NCI-H146 treated with DMSO at 0.1 percent for 48 hours (cell line): ENCODE measurements at regions not wholly inside any gene's neighbourhood (a gene's known extent, or its start where the extent isn't known, plus 50 kb on each side); places are given as distances from the start of the nearest gene placed in this dataset.
"Not testable (repeated sequence)": the region's sequence is repeated elsewhere in the genome, so short reads cannot be mapped to it uniquely, and the experiment has no call there.

ENCODE experiments used
- DNase-seq: peaks from one replicate; lab custom pipeline; 2025; ENCODE audit not compliant: unreplicated experiment; lab: John Stamatoyannopoulos, UW

DNA sequence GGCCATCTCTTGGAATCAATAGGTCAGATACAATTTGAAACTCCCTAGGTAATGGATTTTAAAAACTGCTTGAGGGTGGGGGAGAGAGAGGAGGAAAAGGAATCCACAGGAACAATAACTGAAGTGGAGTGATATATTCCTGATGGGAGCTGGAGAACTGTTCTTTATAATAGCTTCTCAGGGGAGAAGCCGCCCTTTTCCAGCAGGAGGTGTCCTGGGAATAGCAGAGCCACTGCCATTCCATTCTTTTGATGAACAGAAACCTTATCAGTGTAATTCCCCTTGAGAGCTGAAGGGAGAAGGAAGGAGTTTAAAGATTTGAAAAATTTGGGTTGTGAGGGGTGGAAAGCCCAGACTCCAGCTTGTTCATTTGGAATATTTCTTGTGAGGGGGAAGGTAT lies 504.9 kb upstream of the DPH6 start:
- no peak for DNase-seq

DNA sequence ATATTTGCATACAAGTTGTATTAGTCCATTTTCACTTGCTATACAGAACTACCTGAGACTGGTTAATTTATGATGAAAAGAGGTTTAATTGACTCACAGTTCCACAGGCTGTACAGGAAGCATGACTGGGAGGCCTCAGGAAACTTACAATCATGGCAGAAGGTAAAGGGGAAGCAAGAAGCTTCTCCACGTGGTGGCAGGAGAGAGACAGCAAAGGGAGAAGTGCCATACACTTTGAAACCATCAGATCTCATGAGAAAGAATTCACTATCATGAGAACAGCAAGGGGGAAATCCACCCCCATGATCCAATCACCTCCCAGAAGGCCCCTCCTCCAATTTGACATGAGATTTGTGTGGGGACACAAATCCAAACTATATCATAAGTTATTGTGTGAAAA lies 506.7 kb upstream of the DPH6 start:
- not testable (repeated sequence) for DNase-seq

GRCh38 chr15:36053746-36054145 lies 507.8 kb upstream of the DPH6 start:
- DNase-seq, result no peak

GRCh38 chr15:36059596-36059995 lies 513.6 kb upstream of the DPH6 start:
- DNase-seq, result no peak

DNA sequence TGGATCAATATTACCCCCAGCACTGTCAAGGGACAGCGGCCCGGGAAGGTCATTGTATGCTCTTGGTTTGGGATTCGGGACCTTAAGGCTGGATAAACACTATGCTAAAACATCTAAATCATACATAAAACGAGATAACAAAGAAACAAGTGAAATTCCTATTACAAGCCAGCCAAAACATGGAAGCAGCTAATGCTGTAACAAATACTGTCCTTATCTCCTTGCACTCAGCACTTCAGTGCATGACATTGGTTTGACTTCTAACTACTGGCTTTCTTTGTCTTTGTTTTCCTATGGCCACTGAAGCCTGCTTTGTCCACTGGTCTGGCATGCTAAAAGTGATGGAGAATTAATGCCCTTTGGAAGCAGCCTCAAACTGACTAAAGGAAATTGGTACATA lies 516.4 kb upstream of the DPH6 start:
- no peak for DNase-seq

DNA sequence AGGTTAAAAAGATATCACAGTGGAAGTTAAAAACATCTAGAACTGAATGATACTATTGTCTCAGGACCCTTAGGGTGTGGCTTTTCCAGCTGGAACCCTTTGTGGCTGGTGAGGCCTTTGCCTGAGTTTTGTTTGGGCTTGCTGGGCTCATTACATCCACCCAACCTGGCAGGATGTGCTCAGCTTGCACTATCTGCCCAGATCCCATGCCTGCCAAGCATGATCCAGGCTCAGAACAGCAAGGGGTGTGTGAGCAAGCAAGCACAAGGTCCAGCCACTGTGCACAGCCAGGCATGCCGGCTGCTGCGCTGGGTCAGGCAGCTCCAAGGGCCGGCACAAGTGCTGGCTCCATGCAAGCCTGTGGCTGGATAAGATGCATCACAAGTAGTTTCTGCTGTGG lies 512.7 kb upstream of the CDIN1 start:
- DNase-seq, result no peak

GRCh38 chr15:36067483-36068274 lies 511.7 kb upstream of the CDIN1 start:
- no peak for DNase-seq

- no peak for DNase-seq
These were observed 504.1 kb upstream of the CDIN1 start for GRCh38 chr15:36075333-36075732.

DNA sequence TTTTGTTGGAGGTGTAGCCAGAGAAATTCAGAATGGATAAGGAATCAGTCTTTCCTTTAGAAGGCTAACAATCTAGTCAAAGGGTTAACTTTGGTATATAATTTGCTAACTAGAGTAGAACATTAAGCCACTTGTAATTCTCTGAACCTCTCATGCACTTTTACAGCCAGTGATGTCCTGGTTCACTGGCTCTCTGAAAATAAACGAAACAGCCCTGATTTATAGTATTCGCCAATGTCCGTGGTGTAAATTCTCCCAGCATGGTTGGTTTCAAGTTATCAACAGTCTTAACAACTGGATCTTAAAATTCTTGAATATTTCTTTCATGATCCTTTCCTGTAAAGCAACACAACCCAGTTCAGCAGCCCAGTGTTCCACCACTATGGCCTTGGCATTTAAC lies 500.4 kb upstream of the CDIN1 start:
- DNase-seq, result no peak

- DNase-seq, result no peak
These were observed 498.7 kb upstream of the CDIN1 start for GRCh38 chr15:36080759-36081158.

DNA sequence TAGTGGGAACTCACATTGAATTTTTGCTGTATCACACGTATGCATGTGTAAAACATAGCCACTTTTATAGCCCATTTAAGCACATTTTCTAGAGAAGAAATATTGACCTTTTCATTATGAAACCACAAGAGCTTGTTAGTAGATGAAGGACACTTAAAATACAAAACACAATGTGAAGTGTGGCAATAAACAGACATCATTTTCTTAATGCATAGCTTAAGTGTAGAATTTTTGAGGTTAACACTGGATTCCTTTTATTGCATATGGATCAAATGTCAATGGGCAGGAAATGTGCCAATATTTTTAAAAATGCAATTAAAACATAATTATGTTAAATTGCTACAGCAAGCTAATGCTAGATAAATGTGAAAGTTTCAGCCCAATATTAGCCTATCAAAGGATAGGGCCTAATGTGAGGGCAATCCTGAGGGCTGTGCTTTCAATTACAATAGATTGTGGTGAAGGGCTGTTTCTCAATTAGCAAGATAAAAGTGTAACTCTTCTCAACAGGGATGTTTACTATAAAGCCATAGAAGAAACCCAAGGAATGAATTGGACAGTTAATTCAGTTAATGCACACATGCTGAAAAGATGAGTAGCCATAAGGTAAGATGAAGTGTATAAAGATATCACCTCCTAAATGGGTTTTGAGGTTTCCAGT lies 489.0 kb upstream of the CDIN1 start:
- no peak for DNase-seq

- DNase-seq, result no peak
These were observed 472.6 kb upstream of the CDIN1 start for GRCh38 chr15:36106640-36107335.

- DNase-seq, result no peak
These were observed 470.9 kb upstream of the CDIN1 start for GRCh38 chr15:36108541-36108940.

DNA sequence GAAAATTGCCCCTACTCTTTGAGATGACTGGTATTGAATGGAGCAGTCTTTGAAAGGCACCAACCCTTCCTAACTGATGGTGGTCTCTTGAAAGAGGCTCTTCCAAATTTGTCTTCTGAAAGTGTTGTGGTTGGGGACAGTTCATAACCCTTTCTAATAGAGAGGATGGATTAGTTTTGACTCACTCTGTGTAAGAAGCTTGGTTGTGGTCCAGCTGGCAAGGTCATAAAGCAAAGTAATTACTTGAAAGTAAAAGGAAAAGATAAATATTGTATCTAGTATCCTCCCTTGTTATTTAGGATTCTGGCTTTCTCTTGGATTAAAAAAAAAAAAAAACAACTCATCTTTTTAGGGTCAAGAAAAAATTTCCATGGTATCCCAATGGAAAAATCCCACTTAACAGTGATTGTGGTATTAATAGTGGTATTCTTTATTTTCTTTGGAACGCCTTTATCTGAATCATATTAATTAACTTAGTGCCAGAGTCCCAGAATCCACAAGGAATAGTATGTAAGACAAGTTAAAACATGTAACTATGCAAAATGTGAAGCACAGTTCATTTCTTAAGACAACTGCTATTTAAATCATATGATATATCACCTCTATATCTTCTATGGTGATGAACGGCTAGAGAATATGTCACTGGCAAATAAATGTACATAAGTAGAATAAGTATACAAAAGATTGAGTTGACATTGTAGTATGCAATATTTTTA lies 469.3 kb upstream of the CDIN1 start:
- no peak for DNase-seq

GRCh38 chr15:36110659-36110993 lies 468.8 kb upstream of the CDIN1 start:
- no peak for DNase-seq

DNA sequence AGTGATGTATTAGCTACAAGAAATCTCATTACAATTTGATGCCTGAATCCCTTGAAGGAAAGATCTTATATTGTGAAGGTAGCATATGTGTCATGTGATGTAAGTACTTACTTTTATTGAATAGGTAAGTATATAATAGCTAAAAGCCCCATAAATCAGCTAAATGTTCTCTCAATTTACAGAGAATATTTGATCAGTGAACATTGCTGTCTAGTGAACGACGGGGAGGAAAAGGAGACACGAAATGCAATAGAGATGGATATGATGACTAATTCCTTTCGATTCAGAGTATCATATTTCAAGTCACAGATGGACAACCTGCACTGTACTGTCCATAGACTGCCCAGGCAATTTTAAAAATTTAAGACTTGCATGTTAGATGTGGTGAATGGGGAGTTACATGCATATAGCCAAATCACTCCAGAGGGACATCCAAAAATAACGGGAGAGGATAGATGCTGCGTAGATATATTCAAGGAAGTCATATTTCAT lies 462.1 kb upstream of the CDIN1 start:
- no peak for DNase-seq

DNA sequence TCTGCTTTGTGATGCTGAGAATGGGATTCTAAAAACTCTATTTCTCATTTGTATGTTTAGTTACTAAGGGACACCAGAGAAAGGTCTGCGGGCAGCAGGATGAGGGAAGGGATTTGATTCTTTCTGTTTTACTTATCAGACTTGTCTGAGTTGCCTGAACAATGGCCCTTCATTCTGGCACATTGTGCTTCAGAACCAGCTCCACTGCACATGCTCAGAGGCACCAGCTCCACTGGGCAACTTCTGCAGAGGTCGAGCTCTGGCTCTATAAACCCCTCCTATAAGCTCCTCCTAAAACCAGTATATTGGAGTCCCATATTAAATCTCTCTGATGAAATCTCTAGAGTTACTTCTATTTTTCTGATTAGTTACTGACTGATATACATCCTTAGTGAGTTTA lies 453.2 kb upstream of the CDIN1 start:
- no peak for DNase-seq

DNA sequence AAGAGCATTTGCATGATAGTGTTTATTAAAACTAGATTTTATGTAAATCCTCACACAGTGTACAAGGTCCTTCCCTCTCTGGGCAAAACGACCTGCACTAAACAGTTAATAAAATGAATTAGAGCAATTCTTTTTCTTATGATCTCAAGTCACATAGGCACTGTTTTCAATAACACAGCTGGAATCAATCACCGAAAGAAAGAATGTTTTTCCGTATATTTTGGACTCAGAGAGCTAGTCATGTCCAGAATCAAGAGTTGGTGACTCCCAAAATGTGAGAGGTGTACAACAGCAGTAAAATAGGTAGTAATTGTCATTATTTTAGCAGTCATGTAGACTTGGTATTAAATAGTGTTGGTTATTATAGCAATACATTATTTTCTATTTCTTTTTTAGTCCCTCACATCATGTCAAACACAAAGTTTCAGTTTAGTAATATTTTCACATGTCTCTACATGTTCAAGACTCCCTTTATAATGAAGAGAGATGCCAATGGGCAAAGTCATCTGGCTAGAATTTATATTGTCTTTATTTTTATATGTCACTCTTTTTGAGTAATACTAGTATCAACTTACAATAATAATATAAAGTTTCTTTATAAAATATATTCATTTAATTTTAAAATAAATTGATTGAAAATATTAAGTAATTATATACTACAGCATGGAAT lies 448.6 kb upstream of the CDIN1 start:
- no peak for DNase-seq

- no peak for DNase-seq
These were observed 445.7 kb upstream of the CDIN1 start for GRCh38 chr15:36133742-36134141.

GRCh38 chr15:36136049-36136448 lies 443.4 kb upstream of the CDIN1 start:
- no peak for DNase-seq

- DNase-seq, result no peak
These were observed 426.5 kb upstream of the CDIN1 start for GRCh38 chr15:36152936-36153335.
